ENCODE measurements at regions not wholly inside any gene's neighbourhood (a gene's known extent, or its start where the extent isn't known, plus 50 kb on each side); places are given as distances from the start of the nearest gene placed in this dataset.

- TF ChIP-seq CTCF (IDR thresholded peaks at IDR 0.05; ENCODE audit: borderline replicate concordance, extremely low read depth, low read length, poor library complexity, severe bottlenecking) (no peak), EZH2 (IDR thresholded peaks at IDR 0.05; ENCODE audit: borderline replicate concordance, low read depth, low read length, severe bottlenecking) (no peak)
Measured at GRCh38 chr7:119594956-119595355, 678.0 kb upstream of the KCND2 start.

All from DND-41 (cell line).